ENCODE measurements at regions not wholly inside any gene's neighbourhood (a gene's known extent, or its start where the extent isn't known, plus 50 kb on each side); places are given as distances from the start of the nearest gene placed in this dataset.

- no peak for TF ChIP-seq CTCF (IDR thresholded peaks at IDR 0.05; ENCODE audit: borderline replicate concordance, extremely low read depth, low read length, poor library complexity, severe bottlenecking)
- no peak for TF ChIP-seq EZH2 (IDR thresholded peaks at IDR 0.05; ENCODE audit: borderline replicate concordance, low read depth, low read length, severe bottlenecking)
These were observed 411.6 kb upstream of the CCDC196 start for GRCh38 chr14:66074537-66074936.
